H1 (cell line): ENCODE measurements at regions not wholly inside any gene's neighbourhood (a gene's known extent, or its start where the extent isn't known, plus 50 kb on each side); places are given as distances from the start of the nearest gene placed in this dataset.

Experiments used
- CTCF ChIA-PET: fragments of 300-600 bp; sonication (Branson Sonifier 250); formaldehyde crosslinking; loops from one replicate; lab custom pipeline; 2021; ENCODE audit not compliant: partially characterized antibody; lab: Charles Lee
- POLR2A ChIA-PET: fragments of 300-600 bp; sonication (Branson Sonifier 250); formaldehyde crosslinking; loops from one replicate; lab custom pipeline; 2021; ENCODE audit warnings: inconsistent platforms; ENCODE audit not compliant: partially characterized antibody; lab: Charles Lee
- DNase-seq, 2 experiments: peaks; one replicate each; pipeline versions ENCODE4 v3.0.0 to v3.0.0-alpha.2; 2010 to 2022; ENCODE audit warnings: low spot score in 2 of 2, low read depth in 1 of 2, mixed read lengths in 1 of 2
- FAIRE-seq: peaks from 2 replicates; lab custom pipeline; 2011; peaks lifted over from hg19 to GRCh38; lab: Jason Lieb, UNC
- H2AFZ ChIP-seq: 2 replicates; pipeline ENCODE4 v1.8.1; 2012; ENCODE audit warnings: low read length, inconsistent platforms
- H2AK5ac ChIP-seq: 2 replicates; pipeline ENCODE4 v1.6.1; 2013; ENCODE audit warnings: low read depth, low read length
- H2BK120ac ChIP-seq: replicated peaks from 2 replicates; pipeline ENCODE3; 2013; ENCODE audit warnings: low read depth, low read length, inconsistent platforms
- H2BK12ac ChIP-seq: 2 replicates; pipeline ENCODE4 v1.6.1; 2013; ENCODE audit warnings: low read depth, low read length
- H2BK15ac ChIP-seq: 2 replicates; pipeline ENCODE4 v1.6.1; 2013; ENCODE audit warnings: low read length
- H2BK20ac ChIP-seq: 2 replicates; pipeline ENCODE4 v1.6.1; 2013; ENCODE audit warnings: low read length
- H2BK5ac ChIP-seq: 2 replicates; pipeline ENCODE4 v1.6.1; 2013; ENCODE audit warnings: low read depth, low read length
- H3K14ac ChIP-seq: 2 replicates; pipeline ENCODE4 v1.6.1; 2013; ENCODE audit warnings: inconsistent platforms; ENCODE audit not compliant: insufficient read length
- H3K18ac ChIP-seq: 2 replicates; pipeline ENCODE4 v1.6.1; 2013; ENCODE audit warnings: low read length; ENCODE audit errors: extremely low read depth
- H3K23ac ChIP-seq: 2 replicates; pipeline ENCODE4 v1.6.1; 2013; ENCODE audit warnings: inconsistent platforms; ENCODE audit not compliant: insufficient read length
- H3K23me2 ChIP-seq: 2 replicates; pipeline ENCODE4 v1.6.1; 2013; ENCODE audit warnings: low read depth, low read length
- H3K27ac ChIP-seq: 2 replicates; pipeline ENCODE4 v1.6.1; 2011; ENCODE audit warnings: low read depth, low read length, inconsistent platforms
- H3K27me3 ChIP-seq, 4 experiments: replicated peaks in 1 of 4; 1 replicate in 1 of 4; 2 replicates in 3 of 4; pipeline versions ENCODE4 v1.6.1 to v1.8.1; 2011 to 2013; ENCODE audit warnings: low read length in 3 of 4, mild to moderate bottlenecking in 3 of 4, inconsistent platforms in 2 of 4, mixed read lengths in 2 of 4, moderate library complexity in 1 of 4; ENCODE audit not compliant: control insufficient read depth in 3 of 4, insufficient read depth in 3 of 4; ENCODE audit errors: extremely low read depth in 1 of 4
- H3K36me3 ChIP-seq, 4 experiments: 2 replicates each; pipeline versions ENCODE4 v1.6.1 to v1.8.1; 2011 to 2013; ENCODE audit warnings: mild to moderate bottlenecking in 4 of 4, low read length in 3 of 4, moderate library complexity in 2 of 4, control low read depth in 1 of 4, inconsistent platforms in 1 of 4; ENCODE audit not compliant: insufficient read depth in 4 of 4, control insufficient read depth in 2 of 4
- H3K4ac ChIP-seq: replicated peaks from 2 replicates; pipeline ENCODE3; 2013; ENCODE audit warnings: low read length, low read depth, mixed read lengths, inconsistent platforms; ENCODE audit not compliant: insufficient read length
- H3K4me1 ChIP-seq, 4 experiments: replicated peaks in 1 of 4; 1 replicate in 1 of 4; 2 replicates in 3 of 4; pipeline versions ENCODE4 v1.6.1 to v1.8.1; 2011 to 2013; ENCODE audit warnings: low read length in 3 of 4, inconsistent platforms in 2 of 4, mixed read lengths in 1 of 4; ENCODE audit not compliant: insufficient read depth in 4 of 4, control insufficient read depth in 3 of 4
- H3K4me2 ChIP-seq, 2 experiments: 2 replicates each; pipeline versions ENCODE4 v1.6.1 to v1.8.1; 2011 to 2013; ENCODE audit warnings: low read depth in 2 of 2, low read length in 2 of 2, control low read depth in 1 of 2, inconsistent platforms in 1 of 2, mild to moderate bottlenecking in 1 of 2; ENCODE audit not compliant: insufficient read depth in 1 of 2
- H3K4me3 ChIP-seq, 4 experiments: fragments of 200-600, 300-600 bp in 1 of 4; sonication (generic), shearing (Covaris generic), sonication (Bioruptor Twin) in 1 of 4; 2 replicates each; pipeline versions ENCODE4 v1.5.1 to v1.8.1; 2011 to 2016; ENCODE audit warnings: low read length in 4 of 4, low read depth in 3 of 4, control low read depth in 2 of 4, inconsistent platforms in 2 of 4, mild to moderate bottlenecking in 2 of 4, mixed read lengths in 1 of 4, moderate library complexity in 1 of 4; ENCODE audit not compliant: insufficient read depth in 2 of 4; ENCODE audit errors: extremely low read depth in 1 of 4
- H3K56ac ChIP-seq: replicated peaks from 2 replicates; pipeline ENCODE3; 2013; ENCODE audit warnings: low read depth, mild to moderate bottlenecking, mixed read lengths, low read length, inconsistent platforms; ENCODE audit not compliant: insufficient read length
- H3K79me1 ChIP-seq: 2 replicates; pipeline ENCODE4 v1.6.1; 2013; ENCODE audit warnings: low read depth, low read length, control low read depth
- H3K79me2 ChIP-seq, 2 experiments: 2 replicates each; pipeline versions ENCODE4 v1.6.1 to v1.8.1; 2012 to 2013; ENCODE audit warnings: low read length in 2 of 2, mild to moderate bottlenecking in 2 of 2, inconsistent platforms in 1 of 2; ENCODE audit not compliant: insufficient read depth in 2 of 2, control insufficient read depth in 1 of 2
- H3K9ac ChIP-seq, 4 experiments: replicated peaks in 1 of 4; 1 replicate in 1 of 4; 2 replicates in 3 of 4; pipeline versions ENCODE4 v1.6.1 to v1.8.1; 2011 to 2013; ENCODE audit warnings: low read depth in 3 of 4, low read length in 3 of 4, control low read depth in 2 of 4, mild to moderate bottlenecking in 2 of 4, moderate library complexity in 2 of 4, inconsistent platforms in 1 of 4; ENCODE audit errors: extremely low read depth in 1 of 4
- H3K9me3 ChIP-seq, 2 experiments: 2 replicates each; pipeline versions ENCODE4 v1.6.1 to v1.8.1; 2012 to 2013; ENCODE audit warnings: mild to moderate bottlenecking in 2 of 2, moderate library complexity in 2 of 2, control low read depth in 1 of 2, inconsistent platforms in 1 of 2, low read depth in 1 of 2, low read length in 1 of 2, mixed read lengths in 1 of 2; ENCODE audit not compliant: insufficient read depth in 2 of 2
- H4K20me1 ChIP-seq, 2 experiments: replicated peaks in 1 of 2; 2 replicates each; pipeline versions ENCODE3 to v1.8.1; 2011 to 2013; ENCODE audit warnings: inconsistent platforms in 2 of 2, low read length in 2 of 2, mild to moderate bottlenecking in 1 of 2; ENCODE audit not compliant: insufficient read depth in 2 of 2, control insufficient read depth in 1 of 2
- H4K5ac ChIP-seq: 2 replicates; pipeline ENCODE4 v1.6.1; 2013; ENCODE audit warnings: low read length, low read depth, mixed read lengths, inconsistent platforms; ENCODE audit not compliant: insufficient read length
- H4K8ac ChIP-seq: 2 replicates; pipeline ENCODE4 v1.8.0; 2013; ENCODE audit warnings: mild to moderate bottlenecking, moderate library complexity, low read length, inconsistent platforms; ENCODE audit not compliant: insufficient read depth; ENCODE audit errors: extremely low read depth
- H4K91ac ChIP-seq: replicated peaks from 2 replicates; pipeline ENCODE3; 2013; ENCODE audit warnings: low read length, mixed read lengths, inconsistent platforms; ENCODE audit not compliant: insufficient read length
- EGR1 ChIP-seq: IDR thresholded peaks from 2 replicates; pipeline ENCODE4 v1.6.1; 2011; ENCODE audit warnings: low read depth, low read length, borderline replicate concordance
- EZH2 ChIP-seq: fragments of 200-600 bp; sonication (generic); IDR thresholded peaks from 2 replicates; pipeline ENCODE4 v1.7.1; 2012; ENCODE audit warnings: low read depth, mild to moderate bottlenecking, moderate library complexity, low read length, inconsistent platforms; ENCODE audit not compliant: severe bottlenecking
- KDM4A ChIP-seq: IDR thresholded peaks from one replicate; pipeline ENCODE4 v1.7.1; 2012; ENCODE audit warnings: low read depth, mild to moderate bottlenecking, moderate library complexity, low read length, inconsistent platforms; ENCODE audit not compliant: severe bottlenecking
- KDM5A ChIP-seq: fragments of 200-600 bp; IDR thresholded peaks from 2 replicates; pipeline ENCODE4 v1.7.1; 2012; ENCODE audit warnings: mild to moderate bottlenecking, low read length, inconsistent platforms, mixed read lengths
- RAD21 ChIP-seq, 2 experiments: IDR thresholded peaks in 1 of 2; conservative IDR thresholded peaks in 1 of 2; 2 replicates each; pipeline ENCODE4 v1.6.1; 2011; ENCODE audit warnings: low read depth in 2 of 2, low read length in 2 of 2, improper control_type of control experiment in 1 of 2, inconsistent platforms in 1 of 2, mild to moderate bottlenecking in 1 of 2, moderate library complexity in 1 of 2
- RNF2 ChIP-seq: fragments of 200-900, 300-1000 bp; sonication (generic); IDR thresholded peaks from 2 replicates; pipeline ENCODE4 v1.7.1; 2016; ENCODE audit warnings: borderline replicate concordance, low read depth, mild to moderate bottlenecking, antibody characterized with exemption, low read length; ENCODE audit not compliant: poor library complexity, severe bottlenecking; ENCODE audit errors: missing control alignments
- RXRA ChIP-seq: IDR thresholded peaks from 2 replicates; pipeline ENCODE4 v1.6.1; 2011; ENCODE audit warnings: low read depth, mild to moderate bottlenecking, low read length, moderate library complexity; ENCODE audit not compliant: insufficient read depth
- SIRT6 ChIP-seq: IDR thresholded peaks from one replicate; pipeline ENCODE4 v1.7.1; 2012; ENCODE audit warnings: low read length, inconsistent platforms
- TBP ChIP-seq: IDR thresholded peaks from 2 replicates; pipeline ENCODE4 v1.6.1; 2011; ENCODE audit warnings: low read depth, low read length, improper control_type of control experiment
- YY1 ChIP-seq: IDR thresholded peaks from 2 replicates; pipeline ENCODE4 v1.6.1; 2011; ENCODE audit warnings: low read depth, mild to moderate bottlenecking, low read length
- ZNF274 ChIP-seq: IDR thresholded peaks from 2 replicates; pipeline ENCODE4 v1.7.0; 2012; ENCODE audit warnings: low read length, borderline replicate concordance; ENCODE audit errors: extremely low read depth
- WGBS, 2 experiments: shearing (Covaris generic) in 1 of 2; methylation state at CpG; one replicate each; pipeline versions ENCODE4 v1.1.6 to v1.1.7; 2013 to 2015; ENCODE audit warnings: low lambda C conversion rate in 2 of 2, mixed read lengths in 2 of 2, inconsistent platforms in 1 of 2, low coverage in 1 of 2, missing lambda C conversion rate in 1 of 2; ENCODE audit not compliant: insufficient replicate concordance in 2 of 2, insufficient coverage in 1 of 2, insufficient read length in 1 of 2; ENCODE audit errors: extremely low coverage in 1 of 2, missing lambda C conversion rate in 1 of 2; 5-methylcytosine and 5-hydroxymethylcytosine counted together

DNA sequence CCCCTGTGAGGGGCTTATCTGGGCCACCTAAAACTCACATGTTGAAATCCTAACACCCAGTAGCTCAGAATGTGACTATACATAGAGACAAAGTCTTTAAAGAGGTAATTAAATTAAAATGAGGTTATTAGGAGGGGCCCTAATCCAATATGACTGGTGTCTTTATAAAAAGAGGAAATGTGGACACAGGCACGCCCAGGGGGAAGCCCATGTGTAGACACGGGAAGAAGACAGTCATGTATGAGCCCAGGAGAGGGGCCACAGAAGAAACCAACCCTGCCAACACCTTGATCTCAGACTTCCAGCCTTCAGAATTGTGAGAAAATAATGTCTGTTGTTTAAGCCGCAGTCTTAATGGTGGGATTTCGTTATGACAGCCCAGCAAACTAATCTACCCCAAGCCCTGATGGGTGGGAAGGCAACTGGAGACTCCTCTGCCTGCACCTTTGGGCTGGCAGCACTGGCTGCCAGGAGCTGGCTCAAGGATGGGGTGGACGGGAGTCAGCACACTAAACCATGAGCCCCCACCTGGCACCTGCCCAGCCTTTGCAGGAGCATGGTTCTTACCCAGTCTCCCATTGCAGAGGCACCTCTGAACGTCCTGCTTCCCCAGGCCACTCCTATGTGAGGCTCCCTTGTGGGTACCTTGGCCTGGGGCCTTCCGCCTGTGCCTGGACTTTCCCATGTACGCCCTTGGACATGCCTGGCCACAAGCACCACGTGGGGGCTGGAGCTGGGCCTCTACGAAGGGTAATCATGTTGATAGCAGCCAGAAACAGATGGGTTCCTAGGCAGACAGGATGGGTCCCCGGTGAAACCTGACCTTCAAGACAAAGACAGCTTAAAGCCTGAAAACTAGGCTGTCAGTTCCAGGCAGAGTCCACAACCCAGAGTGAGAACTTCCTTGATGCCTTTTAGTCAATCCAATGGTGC, 57.1 kb upstream of the DMRTB1 start:
- Histone ChIP-seq H2BK5ac (no peak overlapping the region), H3K18ac (no peak overlapping the region), H3K4me3 (no peak overlapping the region), H3K4me1 (peaks cover 0 to 6% (median 5%) of the 10 kb centered on the region in 4 experiments; a peak in 4 of 7 replicates), H3K27me3 (peaks cover 0 to 4% (median under 1%) of the 10 kb centered on the region in 4 experiments; a peak in 1 of 7 replicates), H4K20me1 (no peaks in the 10 kb centered on the region), H2BK20ac (0 out of 2 replicates have a peak overlapping the region, but pooled peaks have one; percentile 52), H3K79me1 (no peaks in the 10 kb centered on the region), H3K14ac (no peak overlapping the region)
- 89% methylated on average over 11 of the region's 11 CpGs; no CpG with 5 or more reads in 1 of the 2 experiments for WGBS, 2 experiments
- no peak for DNase-seq
- POLR2A ChIA-PET: no interaction called here
- TF ChIP-seq EZH2 (no peak), RAD21 (IDR thresholded peaks at IDR 0.05 in 1 of 2, conservative IDR thresholded peaks at IDR 0.05 in 1 of 2; ENCODE audit: low read depth in 2 of 2, low read length in 2 of 2) (no peak), RXRA (no peak), RNF2 (no peak), SIRT6 (no peak), YY1 (no peak), TBP (no peak), KDM4A (no peak), ZNF274 (no peak), KDM5A (no peak), EGR1 (no peak)
- TF ChIP-seq, all 59 proteins: peak for 0
- H3K4me2 ChIP-seq: no peak overlapping the region
- H4K91ac ChIP-seq: no peak overlapping the region
- H3K23ac ChIP-seq: no peak overlapping the region
- H3K27ac ChIP-seq: no peak overlapping the region
- no peak overlapping the region for H2BK120ac ChIP-seq
- H4K8ac ChIP-seq: no peak overlapping the region
- no peak overlapping the region for H4K5ac ChIP-seq
- FAIRE-seq: no peak
- no peaks in the 10 kb centered on the region; the same call in 1 of the 2 replicates for H3K23me2 ChIP-seq
- H3K56ac ChIP-seq: no peak overlapping the region
- H2AFZ ChIP-seq: no peak overlapping the region
- H3K4ac ChIP-seq: no peak overlapping the region
- no peak overlapping the region for H3K9ac ChIP-seq
- no peak overlapping the region for H2BK12ac ChIP-seq
- H2AK5ac ChIP-seq: no peak overlapping the region
- no peaks in the 10 kb centered on the region for H3K36me3 ChIP-seq
- H2BK15ac ChIP-seq: peak overlapping the region; percentile 62; the same call in 1 of the 2 replicates
- H3K79me2 ChIP-seq: no peaks in the 10 kb centered on the region
- CTCF ChIA-PET: interaction anchor here (0.5 to 4.7 kb wide), 11 partner anchors 9 to 714 kb away, joined by 3 to 26 read pairs (median 3); no protein-coding TSS in a partner anchor
- no peaks in the 10 kb centered on the region for H3K9me3 ChIP-seq
